GM08714 (cell line): ENCODE measurements at regions not wholly inside any gene's neighbourhood (a gene's known extent, or its start where the extent isn't known, plus 50 kb on each side); places are given as distances from the start of the nearest gene placed in this dataset.
"Not testable (repeated sequence)": the region's sequence is repeated elsewhere in the genome, so short reads cannot be mapped to it uniquely, and the experiment has no call there.

Experiments
- H3K4me3 ChIP-seq: fragments of 200-500 bp; sonication (Bioruptor generic); 2 replicates; pipeline ENCODE4 v1.5.1; 2014; ENCODE audit warnings: mild to moderate bottlenecking, low read length, inconsistent platforms
- ZNF274 ChIP-seq: IDR thresholded peaks from 2 replicates; pipeline ENCODE4 v1.6.1; 2012; ENCODE audit warnings: mild to moderate bottlenecking, low read depth, low read length

- H3K4me3 ChIP-seq, result no peak overlapping the region
- no peak for TF ChIP-seq ZNF274
These were observed 308.4 kb downstream of the BRD1 start for GRCh38 chr22:49519117-49519737.

DNA sequence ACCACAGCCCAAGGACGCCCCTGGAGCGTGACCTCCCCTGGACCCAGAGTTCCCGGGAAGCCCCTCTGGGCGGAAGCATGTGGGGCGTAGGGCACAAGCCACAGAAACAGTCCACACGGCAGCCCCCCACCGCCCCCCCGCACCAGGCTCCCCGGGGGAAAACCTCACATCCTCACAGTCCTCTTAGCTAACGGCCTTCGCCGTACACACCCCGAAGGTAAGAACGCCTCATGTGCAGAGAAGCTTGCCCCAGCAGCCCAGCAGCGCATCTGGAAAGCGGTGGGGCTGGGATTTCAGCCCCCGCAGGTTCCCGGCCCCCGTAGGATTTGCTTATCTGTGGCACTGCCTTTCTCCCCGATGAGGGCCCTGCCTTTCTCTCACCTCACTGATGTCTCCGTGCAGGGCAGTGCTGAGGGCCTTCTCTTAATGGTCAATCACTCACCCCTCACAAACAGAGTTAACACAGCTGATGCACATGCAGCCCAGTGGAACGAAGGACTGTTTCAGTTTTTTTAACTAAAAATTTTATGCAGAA lies 309.2 kb downstream of the BRD1 start:
- TF ChIP-seq ZNF274, result no peak
- H3K4me3 ChIP-seq, result no peak overlapping the region

- no peak overlapping the region for H3K4me3 ChIP-seq
- TF ChIP-seq ZNF274, result no peak
These were observed 309.9 kb downstream of the BRD1 start for GRCh38 chr22:49517667-49518185.

GRCh38 chr22:49517211-49517610 lies 310.5 kb downstream of the BRD1 start:
- H3K4me3 ChIP-seq, result no peak overlapping the region
- no peak for TF ChIP-seq ZNF274

DNA sequence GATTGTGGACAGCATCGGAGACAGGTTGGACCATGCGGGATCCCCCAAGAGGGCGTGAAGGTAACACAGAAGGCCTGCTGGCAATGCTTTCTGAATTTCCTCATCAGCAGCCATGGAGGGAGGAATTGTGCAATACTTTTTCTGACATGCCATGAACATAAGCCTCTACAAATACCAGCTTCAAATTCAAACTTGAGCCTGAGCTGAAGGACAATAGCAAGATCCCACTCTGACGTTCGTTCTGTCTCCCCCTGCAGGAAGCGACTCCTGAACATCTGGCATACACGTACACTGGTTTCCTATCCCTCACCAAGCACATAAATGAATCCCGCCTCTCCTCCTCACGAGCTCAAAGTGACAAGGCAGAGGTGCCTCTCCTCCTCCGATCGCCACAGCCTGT lies 312.2 kb downstream of the BRD1 start:
- no peak overlapping the region for H3K4me3 ChIP-seq
- no peak for TF ChIP-seq ZNF274

- no peak for TF ChIP-seq ZNF274
- no peak overlapping the region for H3K4me3 ChIP-seq
These were observed 313.0 kb downstream of the BRD1 start for GRCh38 chr22:49514641-49515040.

- no peak overlapping the region for H3K4me3 ChIP-seq
- TF ChIP-seq ZNF274, result no peak
These were observed 313.5 kb downstream of the BRD1 start for GRCh38 chr22:49514211-49514610.

- H3K4me3 ChIP-seq, result no peak overlapping the region
- TF ChIP-seq ZNF274, result no peak
These were observed 314.3 kb downstream of the BRD1 start for GRCh38 chr22:49513358-49513851.

DNA sequence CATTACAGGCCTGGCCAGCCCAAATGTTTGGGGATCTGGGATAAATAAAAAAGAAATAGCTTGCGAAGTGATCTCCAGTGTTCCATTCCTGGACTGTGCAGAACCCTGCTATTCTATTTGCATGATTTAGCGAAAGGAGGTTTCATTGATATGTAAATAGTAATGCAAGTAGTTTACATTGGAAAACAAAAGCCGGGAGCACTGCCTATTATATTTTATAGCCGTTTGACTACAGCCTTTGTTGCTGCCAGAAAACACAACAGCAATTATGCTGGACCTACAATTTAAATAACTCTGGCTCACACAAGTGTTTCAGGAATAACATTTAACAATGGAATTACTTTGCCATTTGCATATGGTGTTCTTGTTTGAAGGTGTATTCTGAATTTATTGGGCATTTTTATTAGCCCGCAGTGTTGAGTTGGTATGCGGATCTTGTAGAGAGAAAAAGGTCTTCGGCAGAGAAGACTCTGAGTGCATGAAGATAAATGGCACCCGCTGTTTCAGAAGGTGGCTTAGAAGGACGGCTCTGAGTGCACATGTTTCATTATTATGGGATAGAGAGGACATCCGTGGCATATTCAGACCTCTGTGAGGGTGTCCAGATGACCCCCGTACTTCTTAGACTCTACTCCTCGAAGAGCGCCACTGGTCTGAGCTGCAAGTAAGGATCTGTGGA lies 315.0 kb downstream of the BRD1 start:
- no peak for TF ChIP-seq ZNF274
- no peak overlapping the region for H3K4me3 ChIP-seq

GRCh38 chr22:49511393-49512189 lies 316.1 kb downstream of the BRD1 start:
- H3K4me3 ChIP-seq, result not testable (repeated sequence)

DNA sequence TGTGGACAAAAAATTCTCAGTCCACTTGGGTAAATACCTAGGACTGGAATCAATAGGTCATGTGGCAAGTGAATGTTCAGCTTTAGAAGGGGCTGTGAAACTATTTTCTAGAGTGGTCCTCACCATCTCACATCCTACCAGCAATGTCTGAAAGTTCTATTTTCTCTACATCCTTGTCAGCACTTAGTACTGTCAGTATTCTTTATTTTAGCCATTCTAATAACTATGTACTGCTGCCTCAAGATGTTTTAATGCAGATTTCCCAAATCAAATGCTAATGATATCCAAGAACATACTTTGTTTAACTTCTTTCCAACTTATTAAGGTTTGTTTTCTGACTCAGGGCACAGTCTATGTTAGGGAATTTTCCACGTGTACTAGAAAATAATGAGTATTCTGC lies 317.0 kb downstream of the BRD1 start:
- no peak for TF ChIP-seq ZNF274
- H3K4me3 ChIP-seq, result no peak overlapping the region

DNA sequence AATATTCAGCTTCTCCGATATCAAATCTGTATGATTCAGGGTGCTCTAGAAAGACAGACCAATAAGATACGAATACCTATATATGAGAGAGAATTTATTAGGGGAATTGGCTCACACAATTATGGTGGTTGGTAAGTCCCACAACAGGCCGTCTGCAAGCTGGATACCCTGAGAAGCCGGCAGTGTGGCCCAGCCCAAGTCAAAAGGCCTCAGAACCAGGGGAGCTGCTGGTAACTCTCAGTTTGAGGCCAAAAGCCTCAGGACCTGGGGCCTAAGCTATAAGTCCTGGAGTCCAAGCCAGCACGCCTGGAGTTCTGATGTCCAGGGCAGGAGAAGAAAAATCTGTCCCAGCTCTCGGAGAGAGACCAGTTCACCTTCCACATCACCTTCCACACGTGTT lies 318.7 kb downstream of the BRD1 start:
- TF ChIP-seq ZNF274, result no peak
- no peak overlapping the region for H3K4me3 ChIP-seq

DNA sequence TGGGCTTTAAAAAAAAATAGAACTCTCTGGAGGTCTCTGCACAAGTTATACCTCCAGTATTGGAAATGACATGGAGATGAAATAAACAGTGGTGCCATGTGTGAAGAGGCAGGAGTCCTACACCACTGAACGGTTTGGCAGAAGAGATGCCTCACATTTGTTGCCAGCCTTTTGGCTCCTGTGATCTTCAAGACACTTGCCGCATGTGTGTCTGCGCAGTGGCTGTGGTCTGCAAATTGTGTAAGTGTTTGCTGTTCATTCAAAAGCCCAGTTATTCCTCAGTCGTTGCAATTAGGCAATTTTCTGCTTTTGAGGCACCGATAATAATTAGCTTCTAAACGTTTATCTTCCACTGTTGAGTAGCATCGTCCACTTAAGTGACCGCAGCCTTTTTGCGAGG lies 319.1 kb downstream of the BRD1 start:
- H3K4me3 ChIP-seq, result no peak overlapping the region
- no peak for TF ChIP-seq ZNF274

DNA sequence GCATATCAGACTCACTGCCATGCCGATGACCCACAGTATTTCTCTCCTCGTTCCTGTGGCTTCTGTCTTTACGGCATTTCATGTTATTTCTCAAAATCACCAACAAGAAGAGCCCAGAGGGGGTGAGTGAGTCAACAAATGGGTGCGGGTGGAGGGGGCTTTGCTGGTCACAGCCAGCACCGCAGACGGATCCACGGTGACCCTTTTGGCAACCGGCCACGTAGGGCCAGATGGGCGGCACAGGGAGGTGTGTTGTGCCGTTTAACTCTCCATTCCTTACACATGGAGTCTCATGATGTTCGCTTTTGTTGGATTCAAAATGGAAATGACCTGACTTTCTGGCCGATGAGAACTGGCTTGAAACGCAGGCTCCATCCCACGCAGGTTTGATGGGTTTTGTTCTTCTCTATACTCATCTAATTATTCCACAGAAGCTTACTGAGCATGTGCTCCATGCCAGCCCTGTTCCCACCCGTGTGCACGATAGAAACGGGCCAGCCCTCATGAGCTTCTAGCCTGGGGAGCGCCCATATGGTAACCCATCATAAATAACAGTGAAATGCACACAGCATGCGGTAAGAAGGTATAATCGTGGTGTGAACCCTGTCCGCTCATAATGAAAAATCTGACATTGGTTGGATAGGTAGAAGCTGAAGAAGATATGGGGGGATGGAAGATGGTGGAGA lies 319.9 kb downstream of the BRD1 start:
- no peak overlapping the region for H3K4me3 ChIP-seq
- TF ChIP-seq ZNF274, result no peak
